ENCODE measurements at regions not wholly inside any gene's neighbourhood (a gene's known extent, or its start where the extent isn't known, plus 50 kb on each side); places are given as distances from the start of the nearest gene placed in this dataset.
A peak's percentile ranks its signal among the peaks of the same experiment; 100 is the strongest.
"Not testable (repeated sequence)": the region's sequence is repeated elsewhere in the genome, so short reads cannot be mapped to it uniquely, and the experiment has no call there.

DNA sequence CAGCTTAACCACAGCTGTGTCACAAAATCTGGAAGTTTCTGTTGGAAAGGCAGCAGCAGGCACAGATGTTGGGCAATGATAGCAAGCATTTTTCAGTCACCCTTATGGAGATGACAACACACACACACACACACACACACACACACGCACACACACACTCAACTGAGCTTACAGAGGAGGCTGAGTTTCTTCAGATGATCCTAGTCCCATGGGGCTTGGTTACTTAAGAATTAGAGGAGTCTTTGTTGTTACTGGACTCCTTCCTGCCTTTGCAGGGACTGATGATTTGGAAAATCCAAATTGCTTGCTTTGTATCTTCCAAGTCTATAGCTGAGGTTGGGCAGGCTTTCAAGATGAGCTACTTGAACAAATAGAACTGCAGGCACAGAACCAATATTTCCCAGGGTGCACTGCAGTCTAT lies 740.1 kb upstream of the PITX2 start:
- no CpG with 5 or more reads among the region's 1 CpG for WGBS (ENCODE audit: insufficient coverage)
- Histone ChIP-seq H2AFZ (ENCODE audit: insufficient read depth, low read depth, low read length, poor library complexity, severe bottlenecking) (no peak overlapping the region), H4K20me1 (ENCODE audit: insufficient read depth, low read length) (no peaks in the 10 kb centered on the region), H3K4me3 (replicated peaks in 1 of 3; ENCODE audit: low read depth in 2 of 3, low read length in 3 of 3) (no peak overlapping the region), H3K4me2 (replicated peaks; ENCODE audit: extremely low read depth, low read length, poor library complexity, severe bottlenecking) (no peak overlapping the region), H3K27me3 (ENCODE audit: control insufficient read depth in 2 of 2, insufficient read depth in 2 of 2, low read length in 2 of 2) (no peaks in the 10 kb centered on the region), H3K27ac (ENCODE audit: low read depth in 1 of 2, low read length in 2 of 2) (no peak overlapping the region), H3K4me1 (ENCODE audit: control insufficient read depth in 1 of 2, insufficient read depth in 2 of 2, low read length in 2 of 2) (no peaks in the 10 kb centered on the region), H3K79me2 (ENCODE audit: insufficient read depth, low read length) (no peaks in the 10 kb centered on the region), H3K36me3 (replicated peaks in 1 of 2; ENCODE audit: control insufficient read depth in 1 of 2, insufficient read depth in 2 of 2, low read length in 2 of 2) (no peaks in the 10 kb centered on the region), H3K9me3 (replicated peaks in 1 of 2; ENCODE audit: control insufficient read depth in 1 of 2, insufficient read depth in 1 of 2, low read length in 2 of 2) (no peaks in the 10 kb centered on the region), H3K9ac (ENCODE audit: insufficient read depth, low read length, poor library complexity, severe bottlenecking) (no peak overlapping the region)
- H3K9me3 Mint-ChIP-seq = peaks cover 0 to 6% (median 5%) of the 10 kb centered on the region in 7 donors
- H3K27me3 Mint-ChIP-seq (ENCODE audit: low read depth in 3 of 3) = no peaks in the 10 kb centered on the region
- intact Hi-C loops (cut with micrococcal nuclease) = no loop called here
- H3K27ac Mint-ChIP-seq = no peak overlapping the region
- no peak overlapping the region for H3K4me3 Mint-ChIP-seq
- H3K4me1 Mint-ChIP-seq = no peaks in the 10 kb centered on the region
- TF ChIP-seq, protein P1, sequence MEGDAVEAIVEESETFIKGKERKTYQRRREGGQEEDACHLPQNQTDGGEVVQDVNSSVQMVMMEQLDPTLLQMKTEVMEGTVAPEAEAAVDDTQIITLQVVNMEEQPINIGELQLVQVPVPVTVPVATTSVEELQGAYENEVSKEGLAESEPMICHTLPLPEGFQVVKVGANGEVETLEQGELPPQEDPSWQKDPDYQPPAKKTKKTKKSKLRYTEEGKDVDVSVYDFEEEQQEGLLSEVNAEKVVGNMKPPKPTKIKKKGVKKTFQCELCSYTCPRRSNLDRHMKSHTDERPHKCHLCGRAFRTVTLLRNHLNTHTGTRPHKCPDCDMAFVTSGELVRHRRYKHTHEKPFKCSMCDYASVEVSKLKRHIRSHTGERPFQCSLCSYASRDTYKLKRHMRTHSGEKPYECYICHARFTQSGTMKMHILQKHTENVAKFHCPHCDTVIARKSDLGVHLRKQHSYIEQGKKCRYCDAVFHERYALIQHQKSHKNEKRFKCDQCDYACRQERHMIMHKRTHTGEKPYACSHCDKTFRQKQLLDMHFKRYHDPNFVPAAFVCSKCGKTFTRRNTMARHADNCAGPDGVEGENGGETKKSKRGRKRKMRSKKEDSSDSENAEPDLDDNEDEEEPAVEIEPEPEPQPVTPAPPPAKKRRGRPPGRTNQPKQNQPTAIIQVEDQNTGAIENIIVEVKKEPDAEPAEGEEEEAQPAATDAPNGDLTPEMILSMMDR (IDR thresholded peaks at IDR 0.05) = no peak
- no peaks in the 10 kb centered on the region for H3K36me3 Mint-ChIP-seq
- DNase-seq = no peak

DNA sequence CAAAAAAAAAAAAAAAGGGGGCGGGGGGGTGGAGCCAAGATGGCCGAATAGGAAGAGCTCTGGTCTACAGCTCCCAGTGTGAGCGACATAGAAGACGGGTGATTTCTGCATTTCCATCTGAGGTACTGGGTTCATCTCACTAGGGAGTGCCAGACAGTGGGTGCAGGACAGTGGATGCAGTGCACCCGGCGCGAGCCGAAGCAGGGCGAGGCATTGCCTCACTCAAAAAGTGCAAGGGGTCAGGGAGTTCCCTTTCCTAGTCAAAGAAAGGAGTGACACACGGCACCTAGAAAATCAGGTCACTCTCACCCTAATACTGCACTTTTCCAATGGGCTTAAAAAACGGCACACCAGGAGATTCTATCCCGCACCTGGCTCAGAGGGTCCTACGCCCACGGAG lies 755.0 kb upstream of the PITX2 start:
- H3K36me3 ChIP-seq (replicated peaks in 1 of 2; ENCODE audit: control insufficient read depth in 1 of 2, insufficient read depth in 2 of 2, low read length in 2 of 2); H3K4me1 Mint-ChIP-seq; H3K79me2 ChIP-seq (ENCODE audit: insufficient read depth, low read length); H3K4me1 ChIP-seq (ENCODE audit: control insufficient read depth in 1 of 2, insufficient read depth in 2 of 2, low read length in 2 of 2); intact Hi-C loops (cut with micrococcal nuclease); H3K4me2 ChIP-seq (replicated peaks; ENCODE audit: extremely low read depth, low read length, poor library complexity, severe bottlenecking); H2AFZ ChIP-seq (ENCODE audit: insufficient read depth, low read depth, low read length, poor library complexity, severe bottlenecking); H3K9ac ChIP-seq (ENCODE audit: insufficient read depth, low read length, poor library complexity, severe bottlenecking); H3K27ac ChIP-seq (ENCODE audit: low read depth in 1 of 2, low read length in 2 of 2); H3K27me3 ChIP-seq (ENCODE audit: control insufficient read depth in 2 of 2, insufficient read depth in 2 of 2, low read length in 2 of 2); H3K36me3 Mint-ChIP-seq; H3K27me3 Mint-ChIP-seq (ENCODE audit: low read depth in 3 of 3); H3K4me3 ChIP-seq (replicated peaks in 1 of 3; ENCODE audit: low read depth in 2 of 3, low read length in 3 of 3); H3K4me3 Mint-ChIP-seq; DNase-seq; H3K9me3 ChIP-seq (replicated peaks in 1 of 2; ENCODE audit: control insufficient read depth in 1 of 2, insufficient read depth in 1 of 2, low read length in 2 of 2); H4K20me1 ChIP-seq (ENCODE audit: insufficient read depth, low read length): not testable (repeated sequence)
- H3K27ac Mint-ChIP-seq = peak overlapping the region in 1 of 7 donors; percentile 53
- peaks cover 4 to 24% (median 8%) of the 10 kb centered on the region in 7 donors for H3K9me3 Mint-ChIP-seq
- 94% methylated on average over 7 of the region's 14 CpGs for WGBS (ENCODE audit: insufficient coverage)

All from CD14-positive monocyte (primary cell).